ENCODE measurements at regions not wholly inside any gene's neighbourhood (a gene's known extent, or its start where the extent isn't known, plus 50 kb on each side); places are given as distances from the start of the nearest gene placed in this dataset.
"Not testable (repeated sequence)": the region's sequence is repeated elsewhere in the genome, so short reads cannot be mapped to it uniquely, and the experiment has no call there.

- DNase-seq (ENCODE audit: low spot score): no peak
- POLR2A ChIA-PET (ENCODE audit: low non-redundant PET): no interaction called here
- TF ChIP-seq, protein P1, sequence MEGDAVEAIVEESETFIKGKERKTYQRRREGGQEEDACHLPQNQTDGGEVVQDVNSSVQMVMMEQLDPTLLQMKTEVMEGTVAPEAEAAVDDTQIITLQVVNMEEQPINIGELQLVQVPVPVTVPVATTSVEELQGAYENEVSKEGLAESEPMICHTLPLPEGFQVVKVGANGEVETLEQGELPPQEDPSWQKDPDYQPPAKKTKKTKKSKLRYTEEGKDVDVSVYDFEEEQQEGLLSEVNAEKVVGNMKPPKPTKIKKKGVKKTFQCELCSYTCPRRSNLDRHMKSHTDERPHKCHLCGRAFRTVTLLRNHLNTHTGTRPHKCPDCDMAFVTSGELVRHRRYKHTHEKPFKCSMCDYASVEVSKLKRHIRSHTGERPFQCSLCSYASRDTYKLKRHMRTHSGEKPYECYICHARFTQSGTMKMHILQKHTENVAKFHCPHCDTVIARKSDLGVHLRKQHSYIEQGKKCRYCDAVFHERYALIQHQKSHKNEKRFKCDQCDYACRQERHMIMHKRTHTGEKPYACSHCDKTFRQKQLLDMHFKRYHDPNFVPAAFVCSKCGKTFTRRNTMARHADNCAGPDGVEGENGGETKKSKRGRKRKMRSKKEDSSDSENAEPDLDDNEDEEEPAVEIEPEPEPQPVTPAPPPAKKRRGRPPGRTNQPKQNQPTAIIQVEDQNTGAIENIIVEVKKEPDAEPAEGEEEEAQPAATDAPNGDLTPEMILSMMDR (conservative IDR thresholded peaks at IDR 0.05; ENCODE audit: low read depth): no peak
- CTCF ChIA-PET: no interaction called here
- H3K27ac ChIP-seq: no peak overlapping the region
These were observed 1294.5 kb downstream of the KHDRBS2 start for GRCh38 chr6:60991427-60992028.

DNA sequence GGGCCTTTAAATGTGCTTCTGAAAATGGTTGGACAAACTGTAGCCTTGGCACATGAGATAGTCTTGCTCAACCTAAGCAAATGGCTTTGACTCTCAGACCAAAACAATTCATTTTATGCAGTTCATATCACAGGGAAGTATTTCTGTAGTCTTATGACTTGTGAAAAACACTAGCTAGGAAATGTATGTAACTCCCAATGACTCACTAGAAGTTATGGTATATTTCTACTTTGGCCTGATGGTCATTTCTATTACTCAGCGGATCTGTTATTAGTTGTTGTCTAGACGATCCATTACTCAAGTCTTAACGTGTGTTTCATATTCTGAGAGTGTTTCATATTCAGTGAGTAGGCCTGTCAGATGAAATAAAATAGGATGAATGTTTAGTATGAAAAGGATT, 1333.5 kb downstream of the KHDRBS2 start:
- no peak overlapping the region for H3K27ac ChIP-seq
- ChIA-PET POLR2A (ENCODE audit: low non-redundant PET) (no interaction called here), CTCF (no interaction called here)

DNA sequence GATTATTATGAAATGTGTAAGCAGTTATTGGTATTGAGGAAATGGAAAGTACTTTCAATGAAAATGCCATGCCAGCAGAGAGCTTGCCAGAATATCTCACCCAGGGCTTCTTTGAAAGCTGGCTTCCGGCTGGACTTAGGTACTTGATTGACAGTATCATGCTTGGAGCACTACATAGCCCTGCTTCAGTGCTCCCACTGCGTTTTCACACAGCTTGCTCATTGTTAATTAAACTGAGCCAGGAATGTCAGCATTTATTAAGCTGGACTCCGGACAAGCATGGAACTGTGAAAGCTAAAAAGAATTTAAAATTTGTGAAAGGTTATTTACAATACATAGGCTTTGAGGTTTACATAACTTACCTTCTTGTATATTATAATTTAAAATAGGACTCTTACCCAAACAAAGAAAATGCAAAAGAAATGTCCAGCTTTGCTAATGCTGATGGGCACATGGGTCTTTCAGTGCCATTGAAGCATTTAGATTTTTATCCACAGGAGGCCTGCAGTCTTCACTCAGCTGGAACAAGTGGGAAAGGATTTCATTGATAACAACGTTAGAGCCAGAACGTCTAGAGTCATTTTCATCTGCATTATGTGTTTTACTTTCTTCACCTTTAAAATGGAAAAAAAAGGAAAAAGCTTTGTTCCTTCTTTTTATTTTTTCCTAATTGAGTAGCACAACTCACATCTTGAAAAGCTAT, 1335.7 kb downstream of the KHDRBS2 start:
- POLR2A ChIA-PET (ENCODE audit: low non-redundant PET): not testable (repeated sequence)

More for the DNA sequence above, 1333.5 kb downstream of the KHDRBS2 start:
- TF ChIP-seq, protein P1 (conservative IDR thresholded peaks at IDR 0.05; ENCODE audit: low read depth): no peak
- peak; percentile 28 for DNase-seq (ENCODE audit: low spot score)

DNA sequence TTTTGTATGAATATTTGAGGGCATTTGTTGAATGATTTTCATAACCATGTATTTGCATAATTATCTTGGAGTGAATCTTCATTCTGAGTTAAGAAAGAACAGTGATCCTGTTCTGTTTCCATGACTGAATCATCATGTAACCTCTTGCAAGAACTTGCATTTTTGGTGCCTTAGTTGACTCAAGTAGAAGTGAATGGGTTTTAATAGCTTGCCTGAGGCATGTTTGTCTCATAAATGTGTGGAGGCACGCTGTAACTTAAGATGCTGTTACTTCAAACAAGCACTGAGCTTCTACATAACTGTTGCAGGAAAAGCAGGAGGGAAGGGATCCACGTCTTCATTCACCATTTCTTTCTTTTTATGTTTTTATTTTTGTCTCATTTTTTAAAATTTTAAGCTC, 1338.6 kb downstream of the KHDRBS2 start:
- H3K27ac ChIP-seq; POLR2A ChIA-PET (ENCODE audit: low non-redundant PET); CTCF ChIA-PET: not testable (repeated sequence)
- peak; percentile 22 for DNase-seq (ENCODE audit: low spot score)

More for the DNA sequence above, 1335.7 kb downstream of the KHDRBS2 start:
- H3K27ac ChIP-seq; CTCF ChIA-PET; DNase-seq (ENCODE audit: low spot score): not testable (repeated sequence)

DNA sequence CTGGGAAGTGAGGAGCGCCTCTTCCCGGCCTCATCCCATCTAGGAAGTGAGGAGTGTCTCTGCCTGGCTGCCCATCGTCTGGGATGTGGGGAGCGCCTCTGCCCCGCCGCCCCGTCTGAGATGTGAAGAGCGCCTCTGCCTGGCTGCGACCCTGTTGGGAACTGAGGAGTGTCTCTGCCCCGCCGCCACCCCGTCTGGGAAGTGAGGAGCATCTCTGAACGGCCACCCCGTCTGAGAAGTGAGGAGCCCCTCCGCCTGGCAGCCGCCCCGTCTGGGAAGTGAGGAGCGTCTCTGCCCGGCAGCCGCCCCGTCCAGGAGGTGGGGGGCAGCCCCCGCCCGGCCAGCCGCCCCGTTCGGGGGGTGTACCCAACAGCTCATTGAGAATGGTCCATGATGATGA, 1341.2 kb downstream of the KHDRBS2 start:
- CTCF ChIA-PET; H3K27ac ChIP-seq; DNase-seq (ENCODE audit: low spot score); POLR2A ChIA-PET (ENCODE audit: low non-redundant PET): not testable (repeated sequence)

DNA sequence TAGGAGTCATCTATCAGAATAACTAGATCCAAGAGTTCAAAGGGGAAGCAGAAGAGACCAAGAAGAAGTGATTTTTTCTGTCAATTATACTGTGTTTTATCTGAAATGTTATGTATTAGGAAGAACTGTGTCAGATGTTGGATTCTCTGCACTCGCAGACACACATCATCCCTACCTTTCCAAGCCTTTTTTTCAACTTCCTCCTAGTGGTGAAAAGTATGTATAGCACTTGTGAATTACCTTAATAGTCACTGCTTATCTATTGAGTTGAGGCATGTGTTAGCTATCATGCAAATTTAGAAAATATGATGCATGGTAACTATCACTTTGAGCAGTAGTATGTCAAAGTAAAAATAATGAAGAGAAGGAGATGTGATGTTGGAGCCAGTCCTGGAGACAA, 1350.1 kb downstream of the KHDRBS2 start:
- CTCF ChIA-PET; H3K27ac ChIP-seq; DNase-seq (ENCODE audit: low spot score); POLR2A ChIA-PET (ENCODE audit: low non-redundant PET): not testable (repeated sequence)

DNA sequence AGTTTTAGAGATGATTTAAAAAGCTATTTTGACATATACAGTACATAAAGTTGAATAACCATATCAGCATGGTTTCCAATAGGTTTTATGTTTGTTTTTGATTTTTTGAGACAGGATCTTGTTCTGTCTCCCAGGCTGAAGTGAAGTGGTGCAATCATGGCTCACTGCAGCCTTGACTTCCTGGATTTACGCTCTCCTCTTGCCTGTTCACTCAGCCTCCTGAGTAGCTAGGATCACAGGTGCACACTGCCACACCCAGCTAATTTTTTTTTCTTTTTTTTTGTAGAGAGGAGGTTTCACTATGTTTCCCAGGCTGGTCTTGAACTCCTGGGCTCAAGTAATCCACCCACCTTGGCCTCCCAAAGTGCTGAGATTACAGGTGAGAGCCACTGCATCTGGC, 1366.4 kb downstream of the KHDRBS2 start:
- POLR2A ChIA-PET (ENCODE audit: low non-redundant PET); DNase-seq (ENCODE audit: low spot score); CTCF ChIA-PET; H3K27ac ChIP-seq: not testable (repeated sequence)

DNA sequence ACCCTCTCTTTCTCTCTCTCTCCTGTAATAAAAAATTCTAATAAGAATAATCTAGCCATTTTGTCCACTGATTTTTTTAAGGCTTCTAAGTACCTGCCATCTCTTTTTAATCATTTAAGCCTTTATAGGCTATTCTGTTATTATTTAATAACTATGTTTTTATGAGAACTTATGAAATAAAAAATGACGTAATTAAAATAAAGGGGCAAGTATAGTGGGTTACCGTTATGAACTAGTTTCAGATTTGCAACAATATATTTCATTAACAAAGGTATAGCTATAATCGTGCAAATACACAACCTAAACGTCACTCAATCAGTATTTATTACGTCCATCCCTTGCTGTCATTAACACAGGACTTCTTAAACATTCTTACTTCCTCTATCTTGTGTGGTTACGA, 1382.2 kb downstream of the KHDRBS2 start:
- CTCF ChIA-PET; DNase-seq (ENCODE audit: low spot score); POLR2A ChIA-PET (ENCODE audit: low non-redundant PET); H3K27ac ChIP-seq: not testable (repeated sequence)

GRCh38 chr6:60893374-60893773, 1392.7 kb downstream of the KHDRBS2 start:
- POLR2A ChIA-PET (ENCODE audit: low non-redundant PET); CTCF ChIA-PET; H3K27ac ChIP-seq; DNase-seq (ENCODE audit: low spot score): not testable (repeated sequence)

GRCh38 chr6:60891606-60892005, 1394.4 kb downstream of the KHDRBS2 start:
- POLR2A ChIA-PET (ENCODE audit: low non-redundant PET): no interaction called here
- H3K27ac ChIP-seq: no peak overlapping the region
- DNase-seq (ENCODE audit: low spot score): no peak

GRCh38 chr6:60877396-60877795, 1408.6 kb downstream of the KHDRBS2 start:
- DNase-seq (ENCODE audit: low spot score); CTCF ChIA-PET; H3K27ac ChIP-seq: not testable (repeated sequence)

More at GRCh38 chr6:60891606-60892005, 1394.4 kb downstream of the KHDRBS2 start:
- CTCF ChIA-PET: no interaction called here
- TF ChIP-seq, protein P1 (conservative IDR thresholded peaks at IDR 0.05; ENCODE audit: low read depth): no peak

GRCh38 chr6:60870779-60871178, 1415.2 kb downstream of the KHDRBS2 start:
- H3K27ac ChIP-seq; POLR2A ChIA-PET (ENCODE audit: low non-redundant PET); DNase-seq (ENCODE audit: low spot score); CTCF ChIA-PET: not testable (repeated sequence)

More at GRCh38 chr6:60877396-60877795, 1408.6 kb downstream of the KHDRBS2 start:
- POLR2A ChIA-PET (ENCODE audit: low non-redundant PET): not testable (repeated sequence)
